Kidney (tissue), 13 donors: ENCODE measurements at regions not wholly inside any gene's neighbourhood (a gene's known extent, or its start where the extent isn't known, plus 50 kb on each side); places are given as distances from the start of the nearest gene placed in this dataset.

Experiments used
- DNase-seq, 5 donors: peaks; one replicate each; pipeline ENCODE4 v3.0.0-alpha.2; 2013 to 2020
- FAIRE-seq: peaks from 2 replicates; lab custom pipeline; 2012; peaks lifted over from hg19 to GRCh38; lab: Jason Lieb, UNC
- H3K27ac ChIP-seq, 2 donors: one replicate each; pipeline ENCODE4 v1.7.0; 2013; ENCODE audit warnings: low read depth in 2 of 2, low read length in 2 of 2, inconsistent platforms in 1 of 2
- H3K27me3 ChIP-seq: one replicate; pipeline ENCODE4 v1.7.1; 2013; ENCODE audit warnings: low read length, inconsistent platforms; ENCODE audit not compliant: control insufficient read depth, insufficient read depth
- H3K36me3 ChIP-seq, 3 donors: one replicate each; pipeline versions ENCODE4 v1.7.0 to v1.7.1; 2013; ENCODE audit warnings: low read length in 3 of 3, control low read depth in 1 of 3, inconsistent platforms in 1 of 3; ENCODE audit not compliant: insufficient read depth in 3 of 3, control insufficient read depth in 2 of 3
- H3K4me1 ChIP-seq, 3 donors: one replicate each; pipeline versions ENCODE4 v1.7.0 to v1.7.1; 2013; ENCODE audit warnings: low read length in 3 of 3, inconsistent platforms in 1 of 3, low read depth in 1 of 3; ENCODE audit not compliant: control insufficient read depth in 2 of 3, insufficient read depth in 2 of 3
- H3K4me3 ChIP-seq, 3 donors: one replicate each; pipeline versions ENCODE4 v1.7.0 to v1.8.1; 2013; ENCODE audit warnings: low read length in 3 of 3, control low read depth in 1 of 3, inconsistent platforms in 1 of 3
- H3K9ac ChIP-seq, 3 donors: one replicate each; pipeline versions ENCODE4 v1.7.0 to v1.7.1; 2013; ENCODE audit warnings: low read length in 3 of 3, control low read depth in 1 of 3, inconsistent platforms in 1 of 3
- H3K9me3 ChIP-seq, 3 donors: one replicate each; pipeline versions ENCODE4 v1.7.0 to v1.7.1; 2013; ENCODE audit warnings: low read length in 3 of 3, control low read depth in 1 of 3, inconsistent platforms in 1 of 3; ENCODE audit not compliant: control insufficient read depth in 2 of 3, insufficient read depth in 1 of 3
- CTCF ChIP-seq: IDR thresholded peaks from 3 replicates; pipeline ENCODE4 v1.5.1; 2012; ENCODE audit warnings: mild to moderate bottlenecking, moderate library complexity, borderline replicate concordance; ENCODE audit not compliant: insufficient read depth; ENCODE audit errors: extremely low read depth
- intact Hi-C: fragments of 100-400 bp; cut with DNase I; formaldehyde crosslinking; loops from one replicate; pipeline ENCODE4 v1.11.1; 2022
- donor health status: control.
- donor health status: control.
- donor health status: control.
- donor health status: control.
- donor health status: control.
- donor health status: DM: yes; HTN: yes; CAD: no.
- donor health status: Normal renal cell carcinoma (clear cell type).

GRCh38 chr2:239664216-239664810 is 263.5 kb upstream of the HDAC4 start:
- Histone ChIP-seq H3K36me3 (no peaks in the 10 kb centered on the region), H3K27me3 (no peaks in the 10 kb centered on the region), H3K9me3 (no peaks in the 10 kb centered on the region), H3K9ac (no peak overlapping the region), H3K4me1 (no peaks in the 10 kb centered on the region), H3K4me3 (no peak overlapping the region), H3K27ac (no peak overlapping the region)
- intact Hi-C loops, result no loop called here
- TF ChIP-seq CTCF, result no peak
- no peak for DNase-seq
- no peak for FAIRE-seq

DNA sequence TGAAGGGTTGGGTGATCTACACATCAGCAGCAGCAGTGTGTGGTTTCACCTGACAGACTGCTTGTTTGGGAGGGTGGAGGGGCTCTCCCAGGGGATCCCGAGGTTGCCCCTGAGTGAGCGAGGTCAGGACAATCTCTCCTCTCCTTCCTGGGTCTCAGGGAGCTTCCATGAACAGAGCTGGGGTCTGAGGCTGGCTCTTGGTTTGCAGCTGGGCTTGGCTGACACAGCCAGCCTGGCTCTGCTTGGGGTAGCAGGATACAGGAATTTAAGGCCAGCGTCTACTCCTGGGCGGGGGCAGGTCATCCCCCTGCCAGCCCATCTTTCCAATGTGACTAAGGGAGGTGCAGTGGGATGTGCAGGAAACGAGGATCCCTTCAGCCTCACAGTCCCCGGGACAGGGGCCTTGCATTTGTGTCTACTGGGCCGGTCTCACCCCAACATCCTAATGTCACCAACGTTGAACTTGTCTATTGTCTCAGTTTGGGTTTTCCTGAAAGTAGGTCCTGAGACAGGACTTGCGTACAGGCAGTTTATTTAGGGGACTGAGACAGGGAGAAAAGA is 262.6 kb upstream of the HDAC4 start:
- no peak for TF ChIP-seq CTCF
- Histone ChIP-seq H3K4me1 (no peaks in the 10 kb centered on the region), H3K9ac (no peak overlapping the region), H3K9me3 (no peaks in the 10 kb centered on the region), H3K4me3 (no peak overlapping the region), H3K27ac (no peak overlapping the region), H3K27me3 (no peaks in the 10 kb centered on the region), H3K36me3 (no peaks in the 10 kb centered on the region)
- DNase-seq, result no peak
- FAIRE-seq, result no peak
- intact Hi-C loops, result no loop called here

DNA sequence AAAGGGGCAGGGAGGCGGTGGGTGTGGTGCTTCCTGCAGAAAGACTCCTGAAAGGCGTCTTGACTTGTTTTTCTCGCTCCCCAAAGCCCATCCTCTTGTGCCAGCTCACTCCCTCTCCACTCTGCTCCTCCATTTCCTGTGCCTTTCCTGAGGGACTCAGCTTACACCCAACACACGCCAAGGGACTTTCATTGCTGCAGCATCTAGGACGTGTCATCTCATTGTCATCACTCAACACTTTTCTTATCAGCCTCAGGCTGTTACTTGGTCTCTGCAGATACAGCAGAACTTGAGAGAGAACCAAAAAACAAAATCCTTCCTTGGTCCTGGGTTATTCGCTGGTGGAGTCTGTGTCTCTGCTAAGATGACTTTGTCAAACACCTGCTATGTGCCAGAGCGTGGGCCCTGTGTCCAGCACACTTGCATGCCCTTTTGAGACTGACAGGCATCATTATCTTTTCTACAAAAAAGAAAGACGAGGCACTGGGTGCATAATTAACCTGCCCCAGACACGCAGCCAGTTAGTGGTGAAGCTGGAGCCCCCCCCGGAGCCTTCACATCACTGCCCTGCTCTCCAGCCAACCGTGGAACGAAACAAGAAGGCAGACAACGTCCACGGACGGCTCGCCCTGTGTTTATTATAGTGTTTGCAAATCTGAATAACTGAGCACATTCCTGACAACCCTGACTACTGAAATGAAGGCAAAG is 261.7 kb upstream of the HDAC4 start:
- Histone ChIP-seq H3K9ac (no peak overlapping the region), H3K27me3 (no peaks in the 10 kb centered on the region), H3K27ac (no peak overlapping the region), H3K9me3 (no peaks in the 10 kb centered on the region), H3K4me3 (no peak overlapping the region), H3K36me3 (no peaks in the 10 kb centered on the region), H3K4me1 (no peaks in the 10 kb centered on the region)
- DNase-seq, result peak in 3 of 5 donors; percentile 31 to 44 (median 36)
- FAIRE-seq, result no peak
- intact Hi-C loops, result no loop called here
- TF ChIP-seq CTCF, result no peak
